ENCODE measurements at regions not wholly inside any gene's neighbourhood (a gene's known extent, or its start where the extent isn't known, plus 50 kb on each side); places are given as distances from the start of the nearest gene placed in this dataset.

- no peak for DNase-seq (ENCODE audit: low read depth, low spot score)
- H3K4me1 Mint-ChIP-seq, result peaks cover 29% of the 10 kb centered on the region
- peak overlapping the region; percentile 81 for H3K27ac Mint-ChIP-seq (ENCODE audit: unreplicated experiment)
- H3K36me3 Mint-ChIP-seq (ENCODE audit: low read depth), result no peaks in the 10 kb centered on the region
- H3K27me3 Mint-ChIP-seq (ENCODE audit: low read depth), result peaks cover 3% of the 10 kb centered on the region
- no peaks in the 10 kb centered on the region for H3K9me3 Mint-ChIP-seq
- TF ChIP-seq, protein P1, sequence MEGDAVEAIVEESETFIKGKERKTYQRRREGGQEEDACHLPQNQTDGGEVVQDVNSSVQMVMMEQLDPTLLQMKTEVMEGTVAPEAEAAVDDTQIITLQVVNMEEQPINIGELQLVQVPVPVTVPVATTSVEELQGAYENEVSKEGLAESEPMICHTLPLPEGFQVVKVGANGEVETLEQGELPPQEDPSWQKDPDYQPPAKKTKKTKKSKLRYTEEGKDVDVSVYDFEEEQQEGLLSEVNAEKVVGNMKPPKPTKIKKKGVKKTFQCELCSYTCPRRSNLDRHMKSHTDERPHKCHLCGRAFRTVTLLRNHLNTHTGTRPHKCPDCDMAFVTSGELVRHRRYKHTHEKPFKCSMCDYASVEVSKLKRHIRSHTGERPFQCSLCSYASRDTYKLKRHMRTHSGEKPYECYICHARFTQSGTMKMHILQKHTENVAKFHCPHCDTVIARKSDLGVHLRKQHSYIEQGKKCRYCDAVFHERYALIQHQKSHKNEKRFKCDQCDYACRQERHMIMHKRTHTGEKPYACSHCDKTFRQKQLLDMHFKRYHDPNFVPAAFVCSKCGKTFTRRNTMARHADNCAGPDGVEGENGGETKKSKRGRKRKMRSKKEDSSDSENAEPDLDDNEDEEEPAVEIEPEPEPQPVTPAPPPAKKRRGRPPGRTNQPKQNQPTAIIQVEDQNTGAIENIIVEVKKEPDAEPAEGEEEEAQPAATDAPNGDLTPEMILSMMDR (conservative IDR thresholded peaks at IDR 0.05), result no peak
- no peak overlapping the region for H3K4me3 Mint-ChIP-seq
Observed at GRCh38 chr2:16174693-16175045, 234.3 kb downstream of the MYCN start.

DNA sequence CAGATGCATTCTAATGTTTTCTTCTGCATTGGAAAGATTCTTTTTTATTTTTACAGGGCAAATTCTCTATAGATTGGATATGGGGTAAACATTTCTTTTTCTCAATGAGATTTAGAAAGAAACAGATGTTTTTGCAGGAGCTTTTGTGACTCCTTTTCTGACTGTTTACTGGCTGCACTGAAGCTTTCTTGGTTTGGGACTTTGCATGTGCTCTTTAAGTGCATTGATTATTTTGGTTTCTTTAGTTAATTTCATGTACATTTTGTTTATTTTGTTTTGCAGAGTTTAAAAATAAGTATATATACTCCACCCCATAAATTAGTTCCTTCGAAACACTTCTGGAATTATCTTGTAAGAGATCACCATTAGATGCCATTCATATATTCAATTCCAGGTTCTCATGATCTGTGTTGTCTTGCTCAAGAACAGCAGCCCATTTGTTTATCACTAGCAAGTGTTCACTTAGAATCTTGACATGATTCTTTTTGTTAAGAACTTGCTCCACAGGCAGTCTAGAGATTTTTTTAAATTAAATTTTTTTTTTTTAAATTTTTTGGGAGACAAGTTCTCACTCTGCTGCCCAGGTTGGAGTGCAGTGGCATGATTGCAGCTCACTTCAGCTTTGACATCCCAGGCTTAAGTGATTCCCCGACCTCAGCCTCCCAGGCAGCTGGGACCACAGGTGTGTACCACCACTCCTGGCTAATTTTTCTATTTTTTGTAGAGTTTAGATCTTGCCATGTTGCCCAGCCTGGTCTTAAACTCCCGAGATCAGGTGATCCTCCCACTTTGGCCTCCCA lies 233.7 kb downstream of the MYCN start:
- Mint-ChIP-seq H3K4me3 (no peak overlapping the region), H3K9me3 (no peaks in the 10 kb centered on the region), H3K36me3 (ENCODE audit: low read depth) (no peaks in the 10 kb centered on the region), H3K27ac (ENCODE audit: unreplicated experiment) (peak overlapping the region; percentile 81), H3K27me3 (ENCODE audit: low read depth) (no peaks in the 10 kb centered on the region), H3K4me1 (peaks cover 31% of the 10 kb centered on the region)
- TF ChIP-seq, protein P1 (conservative IDR thresholded peaks at IDR 0.05), result no peak
- DNase-seq (ENCODE audit: low read depth, low spot score), result no peak

GRCh38 chr2:16172324-16173175 lies 232.2 kb downstream of the MYCN start:
- Mint-ChIP-seq H3K27me3 (ENCODE audit: low read depth) (no peaks in the 10 kb centered on the region), H3K9me3 (no peaks in the 10 kb centered on the region), H3K4me1 (peaks cover 42% of the 10 kb centered on the region), H3K4me3 (no peak overlapping the region), H3K36me3 (ENCODE audit: low read depth) (no peaks in the 10 kb centered on the region), H3K27ac (ENCODE audit: unreplicated experiment) (no peak overlapping the region)
- no peak for DNase-seq (ENCODE audit: low read depth, low spot score)
- TF ChIP-seq, protein P1 (conservative IDR thresholded peaks at IDR 0.05), result no peak

DNA sequence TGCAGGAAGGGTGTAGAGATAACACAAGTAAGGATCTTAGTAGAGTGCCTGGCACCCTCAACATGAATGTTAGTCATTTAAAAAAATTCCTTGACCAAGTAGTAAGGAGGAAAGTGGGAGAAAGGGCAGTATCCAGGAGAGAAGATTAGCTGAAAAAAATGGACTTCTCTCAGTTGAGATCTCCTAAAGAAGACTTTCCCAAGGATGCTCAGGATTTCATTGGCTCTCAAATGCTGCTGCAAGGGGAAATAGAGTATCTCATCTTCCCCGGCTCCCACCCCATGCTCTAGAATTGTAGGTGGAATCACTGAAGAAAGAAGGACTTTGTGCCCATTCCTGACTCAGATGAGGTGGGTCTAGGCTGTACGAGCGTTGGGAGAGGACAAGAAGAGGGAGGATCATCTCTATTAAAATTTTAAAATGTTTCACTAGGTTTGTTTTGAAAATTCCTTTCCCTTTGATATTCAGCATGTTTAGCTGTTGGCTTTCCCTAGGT lies 231.1 kb downstream of the MYCN start:
- no peaks in the 10 kb centered on the region for H3K9me3 Mint-ChIP-seq
- H3K4me1 Mint-ChIP-seq, result peaks cover 46% of the 10 kb centered on the region
- no peak overlapping the region for H3K4me3 Mint-ChIP-seq
- no peaks in the 10 kb centered on the region for H3K36me3 Mint-ChIP-seq (ENCODE audit: low read depth)
- no peaks in the 10 kb centered on the region for H3K27me3 Mint-ChIP-seq (ENCODE audit: low read depth)
- no peak for DNase-seq (ENCODE audit: low read depth, low spot score)
- TF ChIP-seq, protein P1 (conservative IDR thresholded peaks at IDR 0.05), result no peak
- peak overlapping the region; percentile 31 for H3K27ac Mint-ChIP-seq (ENCODE audit: unreplicated experiment)

DNA sequence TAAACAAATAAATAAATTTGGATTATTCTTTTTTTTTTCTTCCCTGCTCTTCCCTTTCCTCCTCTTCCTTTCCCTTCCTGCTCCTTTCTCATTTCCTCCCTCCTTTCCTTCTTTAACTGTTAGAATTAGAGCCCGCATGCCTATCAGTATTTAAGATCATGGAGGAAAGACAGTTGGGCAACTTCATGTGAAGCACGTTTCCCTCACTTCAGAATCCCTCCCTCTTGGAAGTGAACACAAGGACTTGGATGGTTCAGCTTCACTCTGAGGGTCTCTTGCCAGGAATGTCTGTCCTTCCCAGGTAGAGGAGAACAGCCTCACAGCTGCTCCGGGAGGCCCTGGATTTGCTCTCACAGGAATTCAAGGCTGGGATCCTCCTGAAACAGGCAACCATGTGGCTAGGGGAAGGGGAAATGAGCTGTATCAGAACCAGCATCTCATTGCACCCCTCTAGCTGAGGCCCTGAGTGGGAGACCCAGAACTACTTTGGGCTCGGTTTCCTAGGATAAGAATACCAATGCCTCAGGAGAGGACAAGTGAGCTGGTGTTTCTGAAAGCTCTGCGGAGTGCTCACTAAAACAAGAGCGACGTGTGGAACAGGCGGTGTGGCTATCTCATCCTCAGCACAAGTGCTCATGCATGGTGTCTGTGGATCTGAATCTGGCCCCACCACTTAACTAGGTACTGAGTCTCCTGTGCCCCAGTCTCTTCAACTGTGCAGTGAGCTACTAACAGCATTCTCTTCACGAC lies 230.5 kb downstream of the MYCN start:
- Mint-ChIP-seq H3K27ac (ENCODE audit: unreplicated experiment) (peak overlapping the region; percentile 31), H3K4me1 (peaks cover 52% of the 10 kb centered on the region), H3K36me3 (ENCODE audit: low read depth) (no peaks in the 10 kb centered on the region), H3K9me3 (no peaks in the 10 kb centered on the region), H3K27me3 (ENCODE audit: low read depth) (no peaks in the 10 kb centered on the region), H3K4me3 (no peak overlapping the region)
- no peak for DNase-seq (ENCODE audit: low read depth, low spot score)
- TF ChIP-seq, protein P1 (conservative IDR thresholded peaks at IDR 0.05), result no peak

All from neural crest cell (in vitro differentiated cells).